ENCODE measurements at regions not wholly inside any gene's neighbourhood (a gene's known extent, or its start where the extent isn't known, plus 50 kb on each side); places are given as distances from the start of the nearest gene placed in this dataset.

- TF ChIP-seq CTCF (IDR thresholded peaks at IDR 0.05): no peak
- Histone ChIP-seq H3K9me3 (no peaks in the 10 kb centered on the region), H3K27ac (no peak overlapping the region), H3K27me3 (ENCODE audit: low read depth) (no peaks in the 10 kb centered on the region), H3K36me3 (no peaks in the 10 kb centered on the region), H3K4me1 (peaks cover 11% of the 10 kb centered on the region), H3K4me3 (no peak overlapping the region)
- ATAC-seq (no peak), DNase-seq (no peak)
- intact Hi-C loops (cut with DNase I): no loop called here
Observed at GRCh38 chr7:115125750-115126149, 203.9 kb downstream of the MDFIC start.

GRCh38 chr7:115125312-115125711 is 203.4 kb downstream of the MDFIC start:
- intact Hi-C loops (cut with DNase I): no loop called here
- TF ChIP-seq CTCF (IDR thresholded peaks at IDR 0.05): no peak
- no peak for ATAC-seq
- Histone ChIP-seq H3K36me3 (no peaks in the 10 kb centered on the region), H3K4me3 (no peak overlapping the region), H3K27ac (no peak overlapping the region), H3K4me1 (peaks cover 11% of the 10 kb centered on the region), H3K9me3 (no peaks in the 10 kb centered on the region), H3K27me3 (ENCODE audit: low read depth) (no peaks in the 10 kb centered on the region)
- no peak for DNase-seq

- Histone ChIP-seq H3K4me3 (no peak overlapping the region), H3K27ac (no peak overlapping the region), H3K4me1 (peaks cover 11% of the 10 kb centered on the region), H3K27me3 (ENCODE audit: low read depth) (no peaks in the 10 kb centered on the region), H3K9me3 (no peaks in the 10 kb centered on the region), H3K36me3 (no peaks in the 10 kb centered on the region)
- TF ChIP-seq CTCF (IDR thresholded peaks at IDR 0.05): no peak
- intact Hi-C loops (cut with DNase I): no loop called here
- DNase-seq (no peak), ATAC-seq (no peak)
Observed at GRCh38 chr7:115124409-115124939, 202.6 kb downstream of the MDFIC start.

GRCh38 chr7:115123441-115123840 is 201.5 kb downstream of the MDFIC start:
- intact Hi-C loops (cut with DNase I): no loop called here
- no peak for TF ChIP-seq CTCF (IDR thresholded peaks at IDR 0.05)
- Histone ChIP-seq H3K4me3 (no peak overlapping the region), H3K9me3 (no peaks in the 10 kb centered on the region), H3K27me3 (ENCODE audit: low read depth) (no peaks in the 10 kb centered on the region), H3K4me1 (peaks cover 11% of the 10 kb centered on the region), H3K27ac (no peak overlapping the region), H3K36me3 (no peaks in the 10 kb centered on the region)
- DNase-seq (no peak), ATAC-seq (no peak)

- no peak for ATAC-seq
- TF ChIP-seq CTCF (IDR thresholded peaks at IDR 0.05): no peak
- H3K27ac ChIP-seq: no peak overlapping the region
- no peaks in the 10 kb centered on the region for H3K36me3 ChIP-seq
- H3K27me3 ChIP-seq (ENCODE audit: low read depth): no peaks in the 10 kb centered on the region
- no peaks in the 10 kb centered on the region for H3K9me3 ChIP-seq
- peaks cover 11% of the 10 kb centered on the region for H3K4me1 ChIP-seq
- DNase-seq: no peak
- H3K4me3 ChIP-seq: no peak overlapping the region
- intact Hi-C loops (cut with DNase I): no loop called here
Observed at GRCh38 chr7:115122388-115122787, 200.5 kb downstream of the MDFIC start.

- intact Hi-C loops (cut with DNase I): no loop called here
- ATAC-seq (no peak), DNase-seq (no peak)
- Histone ChIP-seq H3K27me3 (ENCODE audit: low read depth) (no peaks in the 10 kb centered on the region), H3K4me1 (peaks cover 9% of the 10 kb centered on the region), H3K4me3 (no peak overlapping the region), H3K9me3 (no peaks in the 10 kb centered on the region), H3K27ac (no peak overlapping the region), H3K36me3 (no peaks in the 10 kb centered on the region)
- TF ChIP-seq CTCF (IDR thresholded peaks at IDR 0.05): no peak
Observed at GRCh38 chr7:115117748-115118147, 195.9 kb downstream of the MDFIC start.

All from lower lobe of right lung (tissue), 2 donors.